Hepatocyte (in vitro differentiated cells): ENCODE measurements at regions not wholly inside any gene's neighbourhood (a gene's known extent, or its start where the extent isn't known, plus 50 kb on each side); places are given as distances from the start of the nearest gene placed in this dataset.

Experiments
- CTCF ChIP-seq: fragments of 200-600 bp; sonication (generic); IDR thresholded peaks from 2 replicates; pipeline ENCODE4 v1.5.1; 2016; ENCODE audit warnings: antibody characterized with exemption, mild to moderate bottlenecking; ENCODE audit not compliant: poor library complexity
- EZH2 ChIP-seq: fragments of 200-600 bp; sonication (generic); IDR thresholded peaks from 2 replicates; pipeline ENCODE4 v1.6.1; 2016; ENCODE audit warnings: antibody characterized with exemption, mild to moderate bottlenecking, borderline replicate concordance

GRCh38 chr1:234953655-234954405 is 174.8 kb downstream of the TOMM20 start:
- no peak for TF ChIP-seq CTCF
- no peak for TF ChIP-seq EZH2
